OCI-LY1 (cell line): ENCODE measurements at regions not wholly inside any gene's neighbourhood (a gene's known extent, or its start where the extent isn't known, plus 50 kb on each side); places are given as distances from the start of the nearest gene placed in this dataset.

Experiments
- EZH2 ChIP-seq: fragments of 200-600 bp; sonication (generic), shearing (Covaris generic); IDR thresholded peaks from 2 replicates; pipeline ENCODE4 v1.8.0; 2017; ENCODE audit warnings: borderline replicate concordance, mixed run types, mild to moderate bottlenecking, antibody characterized with exemption, low read length, moderate library complexity, mixed read lengths
- TF ChIP-seq, protein P1 (sequence below): fragments of 200-600 bp; sonication (generic), shearing (Covaris generic); IDR thresholded peaks from 2 replicates; pipeline ENCODE4 v1.5.1; 2017; ENCODE audit warnings: mild to moderate bottlenecking, antibody characterized with exemption, low read length, moderate library complexity, mixed read lengths

DNA sequence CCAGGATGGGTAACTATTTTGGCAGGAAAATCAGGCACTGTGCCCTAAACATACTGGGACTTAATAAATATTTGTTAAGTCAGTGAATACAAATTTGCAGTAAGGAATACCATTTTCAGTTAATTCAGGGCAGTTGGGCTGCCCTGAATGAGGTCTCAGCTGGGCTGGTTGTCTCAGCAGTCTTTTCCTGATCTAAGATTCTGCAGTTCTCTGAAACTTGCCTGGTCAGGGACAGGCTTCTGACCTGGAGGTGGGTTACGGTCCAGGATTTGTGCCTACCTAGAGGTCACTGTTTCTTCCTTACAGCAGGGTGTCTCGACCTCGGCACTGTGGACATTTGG, 160.6 kb downstream of the KTN1 start:
- TF ChIP-seq, protein P1, sequence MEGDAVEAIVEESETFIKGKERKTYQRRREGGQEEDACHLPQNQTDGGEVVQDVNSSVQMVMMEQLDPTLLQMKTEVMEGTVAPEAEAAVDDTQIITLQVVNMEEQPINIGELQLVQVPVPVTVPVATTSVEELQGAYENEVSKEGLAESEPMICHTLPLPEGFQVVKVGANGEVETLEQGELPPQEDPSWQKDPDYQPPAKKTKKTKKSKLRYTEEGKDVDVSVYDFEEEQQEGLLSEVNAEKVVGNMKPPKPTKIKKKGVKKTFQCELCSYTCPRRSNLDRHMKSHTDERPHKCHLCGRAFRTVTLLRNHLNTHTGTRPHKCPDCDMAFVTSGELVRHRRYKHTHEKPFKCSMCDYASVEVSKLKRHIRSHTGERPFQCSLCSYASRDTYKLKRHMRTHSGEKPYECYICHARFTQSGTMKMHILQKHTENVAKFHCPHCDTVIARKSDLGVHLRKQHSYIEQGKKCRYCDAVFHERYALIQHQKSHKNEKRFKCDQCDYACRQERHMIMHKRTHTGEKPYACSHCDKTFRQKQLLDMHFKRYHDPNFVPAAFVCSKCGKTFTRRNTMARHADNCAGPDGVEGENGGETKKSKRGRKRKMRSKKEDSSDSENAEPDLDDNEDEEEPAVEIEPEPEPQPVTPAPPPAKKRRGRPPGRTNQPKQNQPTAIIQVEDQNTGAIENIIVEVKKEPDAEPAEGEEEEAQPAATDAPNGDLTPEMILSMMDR = no peak
- TF ChIP-seq EZH2 = no peak
